ENCODE measurements at regions not wholly inside any gene's neighbourhood (a gene's known extent, or its start where the extent isn't known, plus 50 kb on each side); places are given as distances from the start of the nearest gene placed in this dataset.
"Not testable (repeated sequence)": the region's sequence is repeated elsewhere in the genome, so short reads cannot be mapped to it uniquely, and the experiment has no call there.

GRCh38 chr12:78563826-78564225 is 300.7 kb upstream of the SYT1 start:
- Histone ChIP-seq H3K4me2 (no peak overlapping the region), H3K9ac (no peak overlapping the region), H3K27ac (no peak overlapping the region), H3K27me3 (no peaks in the 10 kb centered on the region), H3K36me3 (no peaks in the 10 kb centered on the region), H3K4me3 (no peak overlapping the region), H3K4me1 (no peaks in the 10 kb centered on the region), H4K20me1 (no peaks in the 10 kb centered on the region), H3K9me3 (no peaks in the 10 kb centered on the region)
- TF ChIP-seq Cebpa-rat (IDR thresholded peaks at IDR 0.05) = no peak

- no peaks in the 10 kb centered on the region for H3K27me3 ChIP-seq
- no peak overlapping the region for H3K9ac ChIP-seq
- no peaks in the 10 kb centered on the region for H4K20me1 ChIP-seq
- H3K9me3 ChIP-seq = no peaks in the 10 kb centered on the region
- H3K27ac ChIP-seq = no peak overlapping the region
- TF ChIP-seq Cebpa-rat (IDR thresholded peaks at IDR 0.05) = no peak
- no peak overlapping the region for H3K4me2 ChIP-seq
- H3K4me3 ChIP-seq = no peak overlapping the region
- no peaks in the 10 kb centered on the region for H3K4me1 ChIP-seq
- no peaks in the 10 kb centered on the region for H3K36me3 ChIP-seq
These were observed 298.1 kb upstream of the SYT1 start for GRCh38 chr12:78566456-78566855.

- no peak overlapping the region for H3K4me2 ChIP-seq
- H3K4me3 ChIP-seq = no peak overlapping the region
- no peak overlapping the region for H3K9ac ChIP-seq
- no peaks in the 10 kb centered on the region for H4K20me1 ChIP-seq
- TF ChIP-seq Cebpa-rat (IDR thresholded peaks at IDR 0.05) = no peak
- no peaks in the 10 kb centered on the region for H3K4me1 ChIP-seq
- H3K27me3 ChIP-seq = no peaks in the 10 kb centered on the region
- no peaks in the 10 kb centered on the region for H3K36me3 ChIP-seq
- no peaks in the 10 kb centered on the region for H3K9me3 ChIP-seq
- H3K27ac ChIP-seq = no peak overlapping the region
These were observed 296.1 kb upstream of the SYT1 start for GRCh38 chr12:78568321-78569020.

- Histone ChIP-seq H3K4me3 (no peak overlapping the region), H3K9ac (no peak overlapping the region), H3K4me1 (no peaks in the 10 kb centered on the region), H3K27me3 (no peaks in the 10 kb centered on the region), H3K4me2 (no peak overlapping the region), H3K36me3 (no peaks in the 10 kb centered on the region), H3K9me3 (no peaks in the 10 kb centered on the region), H4K20me1 (no peaks in the 10 kb centered on the region), H3K27ac (no peak overlapping the region)
- no peak for TF ChIP-seq Cebpa-rat (IDR thresholded peaks at IDR 0.05)
These were observed 292.6 kb upstream of the SYT1 start for GRCh38 chr12:78571953-78572352.

- H3K27ac ChIP-seq, H3K27me3 ChIP-seq, H3K4me3 ChIP-seq, H3K9me3 ChIP-seq, H3K9ac ChIP-seq, H3K4me2 ChIP-seq, H4K20me1 ChIP-seq, H3K36me3 ChIP-seq, H3K4me1 ChIP-seq: not testable (repeated sequence)
These were observed 289.4 kb upstream of the SYT1 start for GRCh38 chr12:78575208-78575607.

- TF ChIP-seq Cebpa-rat (IDR thresholded peaks at IDR 0.05) = no peak
- Histone ChIP-seq H4K20me1 (no peaks in the 10 kb centered on the region), H3K4me1 (no peaks in the 10 kb centered on the region), H3K4me3 (no peak overlapping the region), H3K27me3 (no peaks in the 10 kb centered on the region), H3K9ac (no peak overlapping the region), H3K27ac (no peak overlapping the region), H3K36me3 (no peaks in the 10 kb centered on the region), H3K4me2 (no peak overlapping the region), H3K9me3 (peaks cover 5% of the 10 kb centered on the region)
These were observed 284.7 kb upstream of the SYT1 start for GRCh38 chr12:78579846-78580245.

- no peaks in the 10 kb centered on the region for H3K36me3 ChIP-seq
- H3K27ac ChIP-seq = no peak overlapping the region
- H3K9ac ChIP-seq = no peak overlapping the region
- TF ChIP-seq Cebpa-rat (IDR thresholded peaks at IDR 0.05) = no peak
- H4K20me1 ChIP-seq = no peaks in the 10 kb centered on the region
- H3K4me3 ChIP-seq = no peak overlapping the region
- no peaks in the 10 kb centered on the region for H3K4me1 ChIP-seq
- H3K9me3 ChIP-seq = peaks cover 6% of the 10 kb centered on the region
- no peak overlapping the region for H3K4me2 ChIP-seq
- H3K27me3 ChIP-seq = no peaks in the 10 kb centered on the region
These were observed 284.3 kb upstream of the SYT1 start for GRCh38 chr12:78580296-78580695.

GRCh38 chr12:78584695-78585094 is 279.9 kb upstream of the SYT1 start:
- Histone ChIP-seq H3K4me1 (no peaks in the 10 kb centered on the region), H3K4me3 (no peak overlapping the region), H3K36me3 (no peaks in the 10 kb centered on the region), H3K9ac (no peak overlapping the region), H3K27me3 (no peaks in the 10 kb centered on the region), H3K9me3 (peaks cover 25% of the 10 kb centered on the region), H3K4me2 (no peak overlapping the region), H3K27ac (no peak overlapping the region), H4K20me1 (no peaks in the 10 kb centered on the region)
- no peak for TF ChIP-seq Cebpa-rat (IDR thresholded peaks at IDR 0.05)

- no peaks in the 10 kb centered on the region for H3K27me3 ChIP-seq
- H4K20me1 ChIP-seq = no peaks in the 10 kb centered on the region
- no peak overlapping the region for H3K27ac ChIP-seq
- TF ChIP-seq Cebpa-rat (IDR thresholded peaks at IDR 0.05) = no peak
- no peak overlapping the region for H3K4me2 ChIP-seq
- no peaks in the 10 kb centered on the region for H3K36me3 ChIP-seq
- H3K9me3 ChIP-seq = peaks cover 25% of the 10 kb centered on the region
- H3K4me1 ChIP-seq = no peaks in the 10 kb centered on the region
- H3K4me3 ChIP-seq = no peak overlapping the region
- no peak overlapping the region for H3K9ac ChIP-seq
These were observed 279.4 kb upstream of the SYT1 start for GRCh38 chr12:78585132-78585531.

GRCh38 chr12:78586790-78587189 is 277.8 kb upstream of the SYT1 start:
- Histone ChIP-seq H3K36me3 (no peaks in the 10 kb centered on the region), H4K20me1 (no peaks in the 10 kb centered on the region), H3K27ac (no peak overlapping the region), H3K9ac (no peak overlapping the region), H3K27me3 (no peaks in the 10 kb centered on the region), H3K4me1 (no peaks in the 10 kb centered on the region), H3K9me3 (peaks cover 25% of the 10 kb centered on the region), H3K4me2 (no peak overlapping the region), H3K4me3 (no peak overlapping the region)
- no peak for TF ChIP-seq Cebpa-rat (IDR thresholded peaks at IDR 0.05)

GRCh38 chr12:78599366-78599765 is 265.2 kb upstream of the SYT1 start:
- H3K27ac ChIP-seq = no peak overlapping the region
- H3K4me2 ChIP-seq = no peak overlapping the region
- no peaks in the 10 kb centered on the region for H3K36me3 ChIP-seq
- no peaks in the 10 kb centered on the region for H3K27me3 ChIP-seq
- no peak overlapping the region for H3K9ac ChIP-seq
- H3K4me3 ChIP-seq = no peak overlapping the region
- H3K4me1 ChIP-seq = no peaks in the 10 kb centered on the region
- H4K20me1 ChIP-seq = no peaks in the 10 kb centered on the region
- TF ChIP-seq Cebpa-rat (IDR thresholded peaks at IDR 0.05) = no peak
- H3K9me3 ChIP-seq = peaks cover 13% of the 10 kb centered on the region
